ENCODE measurements at regions not wholly inside any gene's neighbourhood (a gene's known extent, or its start where the extent isn't known, plus 50 kb on each side); places are given as distances from the start of the nearest gene placed in this dataset.

DNA sequence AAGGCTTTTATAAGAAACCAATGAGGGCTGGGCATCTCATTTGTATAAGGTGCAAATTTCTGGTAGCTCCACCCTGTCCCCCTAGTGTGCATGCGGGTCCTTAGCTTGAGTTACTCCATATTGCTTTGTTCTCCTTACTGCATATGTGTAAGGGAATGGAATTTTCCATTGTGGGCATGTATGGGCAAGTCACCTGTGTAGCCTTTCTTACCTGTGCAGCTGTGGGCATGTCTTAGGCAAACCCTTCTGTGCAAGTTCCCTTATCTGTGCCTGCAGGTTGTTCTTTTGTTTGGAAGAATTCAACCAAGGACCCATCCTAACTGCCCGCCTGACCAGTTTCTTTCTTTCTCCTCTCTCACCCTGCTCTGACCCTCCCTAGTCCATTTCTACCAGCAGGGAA lies 122.8 kb upstream of the HS3ST4 start:
- intact Hi-C loops (cut with micrococcal nuclease) = no loop called here
- Histone ChIP-seq H3K9me3 (ENCODE audit: control insufficient read depth in 1 of 2, insufficient read depth in 1 of 2, low read depth in 1 of 2, low read length in 2 of 2) (no peaks in the 10 kb centered on the region), H3K4me1 (ENCODE audit: control insufficient read depth in 1 of 2, insufficient read depth in 2 of 2, low read length in 2 of 2) (no peaks in the 10 kb centered on the region), H3K27me3 (ENCODE audit: insufficient read depth, low read length) (no peaks in the 10 kb centered on the region), H3K36me3 (ENCODE audit: control insufficient read depth in 1 of 2, insufficient read depth in 2 of 2, low read length in 2 of 2) (no peaks in the 10 kb centered on the region), H2AFZ (ENCODE audit: low read depth, low read length, poor library complexity, severe bottlenecking) (no peak overlapping the region), H3K4me2 (ENCODE audit: low read length) (no peak overlapping the region), H4K20me1 (ENCODE audit: insufficient read depth) (no peaks in the 10 kb centered on the region), H3K4me3 (replicated peaks in 1 of 2; ENCODE audit: low read depth in 1 of 2, low read length in 2 of 2) (no peak overlapping the region), H3K9ac (ENCODE audit: low read length) (no peak overlapping the region), H3K9me2 (ENCODE audit: insufficient read depth) (no peaks in the 10 kb centered on the region), H3K27ac (ENCODE audit: low read depth, low read length) (no peak overlapping the region), H3K79me2 (ENCODE audit: insufficient read depth, low read length) (no peaks in the 10 kb centered on the region)
- ChIA-PET POLR2A (no interaction called here), RAD21 (ENCODE audit: low non-redundant PET in 1 of 2, low total read pairs in 2 of 2, uncharacterized antibody in 2 of 2, unreplicated experiment in 2 of 2) (no interaction called here), CTCF (no interaction called here)
- DNase-seq (ENCODE audit: low read depth, low spot score) (no peak), ATAC-seq (no peak)
- TF ChIP-seq EGR1 (IDR thresholded peaks at IDR 0.05; ENCODE audit: low read depth) (no peak), YY1 (IDR thresholded peaks at IDR 0.05; ENCODE audit: extremely low read depth, insufficient replicate concordance, low read depth, low read length) (no peak)
- BruUV-seq (replicated peaks) = no TSS peak

GRCh38 chr16:25566183-25566582 lies 125.6 kb upstream of the HS3ST4 start:
- no peaks in the 10 kb centered on the region for H3K79me2 ChIP-seq (ENCODE audit: insufficient read depth, low read length)
- H3K9me2 ChIP-seq (ENCODE audit: insufficient read depth) = no peaks in the 10 kb centered on the region
- no peaks in the 10 kb centered on the region for H4K20me1 ChIP-seq (ENCODE audit: insufficient read depth)
- intact Hi-C loops (cut with micrococcal nuclease) = no loop called here
- POLR2A ChIA-PET = no interaction called here
- RAD21 ChIA-PET (ENCODE audit: low non-redundant PET in 1 of 2, low total read pairs in 2 of 2, uncharacterized antibody in 2 of 2, unreplicated experiment in 2 of 2) = no interaction called here
- no peak overlapping the region for H3K4me2 ChIP-seq (ENCODE audit: low read length)
- H3K27ac ChIP-seq (ENCODE audit: low read depth, low read length) = no peak overlapping the region
- H3K36me3 ChIP-seq (ENCODE audit: control insufficient read depth in 1 of 2, insufficient read depth in 2 of 2, low read length in 2 of 2) = no peaks in the 10 kb centered on the region
- ATAC-seq = no peak
- CTCF ChIA-PET = no interaction called here
- no peak for DNase-seq (ENCODE audit: low read depth, low spot score)
- no peaks in the 10 kb centered on the region for H3K9me3 ChIP-seq (ENCODE audit: control insufficient read depth in 1 of 2, insufficient read depth in 1 of 2, low read depth in 1 of 2, low read length in 2 of 2)
- no peaks in the 10 kb centered on the region for H3K4me1 ChIP-seq (ENCODE audit: control insufficient read depth in 1 of 2, insufficient read depth in 2 of 2, low read length in 2 of 2)
- no peak overlapping the region for H3K9ac ChIP-seq (ENCODE audit: low read length)
- TF ChIP-seq ZNF274 (IDR thresholded peaks at IDR 0.05; ENCODE audit: low read depth, low read length) = no peak
- no peak for TF ChIP-seq CBX3 (IDR thresholded peaks at IDR 0.05; ENCODE audit: low read depth)
- TF ChIP-seq TCF7L2 (IDR thresholded peaks at IDR 0.05; ENCODE audit: borderline replicate concordance, extremely low read depth, insufficient read depth, insufficient read length) = no peak
- no peak for TF ChIP-seq EZH2 (IDR thresholded peaks at IDR 0.05)
- TF ChIP-seq, protein P1, sequence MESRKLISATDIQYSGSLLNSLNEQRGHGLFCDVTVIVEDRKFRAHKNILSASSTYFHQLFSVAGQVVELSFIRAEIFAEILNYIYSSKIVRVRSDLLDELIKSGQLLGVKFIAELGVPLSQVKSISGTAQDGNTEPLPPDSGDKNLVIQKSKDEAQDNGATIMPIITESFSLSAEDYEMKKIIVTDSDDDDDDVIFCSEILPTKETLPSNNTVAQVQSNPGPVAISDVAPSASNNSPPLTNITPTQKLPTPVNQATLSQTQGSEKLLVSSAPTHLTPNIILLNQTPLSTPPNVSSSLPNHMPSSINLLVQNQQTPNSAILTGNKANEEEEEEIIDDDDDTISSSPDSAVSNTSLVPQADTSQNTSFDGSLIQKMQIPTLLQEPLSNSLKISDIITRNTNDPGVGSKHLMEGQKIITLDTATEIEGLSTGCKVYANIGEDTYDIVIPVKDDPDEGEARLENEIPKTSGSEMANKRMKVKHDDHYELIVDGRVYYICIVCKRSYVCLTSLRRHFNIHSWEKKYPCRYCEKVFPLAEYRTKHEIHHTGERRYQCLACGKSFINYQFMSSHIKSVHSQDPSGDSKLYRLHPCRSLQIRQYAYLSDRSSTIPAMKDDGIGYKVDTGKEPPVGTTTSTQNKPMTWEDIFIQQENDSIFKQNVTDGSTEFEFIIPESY (IDR thresholded peaks at IDR 0.05; ENCODE audit: extremely low read depth, insufficient replicate concordance, low read length) = no peak
- TF ChIP-seq CTCF (IDR thresholded peaks at IDR 0.05 in 2 of 3, conservative IDR thresholded peaks at IDR 0.05 in 1 of 3; ENCODE audit: borderline replicate concordance in 1 of 3, insufficient read depth in 1 of 3, low read depth in 2 of 3, low read length in 2 of 3) = no peak
- no peak for TF ChIP-seq MAX (IDR thresholded peaks at IDR 0.05)
- no peak for TF ChIP-seq POLR2A (IDR thresholded peaks at IDR 0.05; ENCODE audit: borderline replicate concordance, extremely low read depth, insufficient read depth, insufficient read length)
- H3K27me3 ChIP-seq (ENCODE audit: insufficient read depth, low read length) = no peaks in the 10 kb centered on the region
- no peak overlapping the region for H3K4me3 ChIP-seq (replicated peaks in 1 of 2; ENCODE audit: low read depth in 1 of 2, low read length in 2 of 2)
- BruUV-seq (replicated peaks) = no TSS peak
- no peak overlapping the region for H2AFZ ChIP-seq (ENCODE audit: low read depth, low read length, poor library complexity, severe bottlenecking)

Data from HCT116 (cell line).